ENCODE measurements at regions not wholly inside any gene's neighbourhood (a gene's known extent, or its start where the extent isn't known, plus 50 kb on each side); places are given as distances from the start of the nearest gene placed in this dataset.

- H3K23ac ChIP-seq (ENCODE audit: low read depth, low read length, poor library complexity), result no peak overlapping the region
- H3K79me1 ChIP-seq (ENCODE audit: low read depth, low read length), result no peaks in the 10 kb centered on the region
- no peak overlapping the region for H3K4me2 ChIP-seq (ENCODE audit: insufficient read depth, low read length, poor library complexity, severe bottlenecking)
- no peak overlapping the region for H3K14ac ChIP-seq (ENCODE audit: low read length)
- WGBS, 2 donors (ENCODE audit: extremely low coverage in 2 of 2, insufficient read length in 2 of 2, insufficient replicate concordance in 1 of 2), result no CpG with 5 or more reads among the region's 5 CpGs
- H3K4me1 ChIP-seq (ENCODE audit: control insufficient read depth in 2 of 2, insufficient read depth in 1 of 2, low read depth in 1 of 2, low read length in 2 of 2), result peaks cover 0 to 8% of the 10 kb centered on the region in 2 donors
- no peaks in the 10 kb centered on the region for H3K27me3 ChIP-seq (ENCODE audit: control insufficient read depth in 3 of 3, insufficient read depth in 3 of 3, low read depth in 1 of 3, low read length in 3 of 3)
- H2BK15ac ChIP-seq (ENCODE audit: low read length), result no peak overlapping the region
- no peak overlapping the region for H3K27ac ChIP-seq (replicated peaks; ENCODE audit: low read length)
- H4K91ac ChIP-seq (ENCODE audit: low read depth, low read length, poor library complexity), result no peak overlapping the region
- no peak overlapping the region for H3K18ac ChIP-seq (ENCODE audit: low read length)
- H3K9me3 ChIP-seq (replicated peaks in 1 of 2; ENCODE audit: control insufficient read depth in 2 of 2, insufficient read depth in 1 of 2, low read depth in 1 of 2, low read length in 2 of 2), result peaks cover 0 to 2% of the 10 kb centered on the region in 2 donors
- no peak overlapping the region for H3K9ac ChIP-seq (ENCODE audit: low read depth, low read length, poor library complexity)
- no peak overlapping the region for H4K8ac ChIP-seq (ENCODE audit: low read depth, low read length)
- no peak overlapping the region for H3K4ac ChIP-seq (ENCODE audit: low read length)
- DNase-seq (ENCODE audit: low spot score), result no peak
- no peak overlapping the region for H2BK12ac ChIP-seq (ENCODE audit: low read length)
- no peak overlapping the region for H2AFZ ChIP-seq (ENCODE audit: low read length)
- H2BK5ac ChIP-seq (ENCODE audit: low read length), result no peak overlapping the region
- H2AK5ac ChIP-seq (ENCODE audit: low read depth, low read length), result no peak overlapping the region
- no peak overlapping the region for H3K4me3 ChIP-seq (ENCODE audit: low read length in 2 of 2)
- no peak overlapping the region for H2BK120ac ChIP-seq (ENCODE audit: low read depth, low read length)
- H3K36me3 ChIP-seq (replicated peaks in 1 of 2; ENCODE audit: control insufficient read depth in 2 of 2, insufficient read depth in 2 of 2, low read length in 2 of 2), result no peaks in the 10 kb centered on the region
Measured at GRCh38 chr14:97444248-97444647, 647.1 kb downstream of the VRK1 start.

GRCh38 chr14:97445367-97445766 lies 648.2 kb downstream of the VRK1 start:
- WGBS, 2 donors (ENCODE audit: extremely low coverage in 2 of 2, insufficient read length in 2 of 2, insufficient replicate concordance in 1 of 2), result no CpG with 5 or more reads among the region's 7 CpGs
- H3K27ac ChIP-seq (replicated peaks; ENCODE audit: low read length), result no peak overlapping the region
- no peak overlapping the region for H3K4me3 ChIP-seq (ENCODE audit: low read length in 2 of 2)

GRCh38 chr14:97446087-97446486 lies 648.9 kb downstream of the VRK1 start:
- H3K9ac ChIP-seq (ENCODE audit: low read depth, low read length, poor library complexity), result no peak overlapping the region
- no peak overlapping the region for H2AK5ac ChIP-seq (ENCODE audit: low read depth, low read length)
- H2BK12ac ChIP-seq (ENCODE audit: low read length), result no peak overlapping the region
- H2AFZ ChIP-seq (ENCODE audit: low read length), result no peak overlapping the region
- no peaks in the 10 kb centered on the region for H3K79me1 ChIP-seq (ENCODE audit: low read depth, low read length)
- H3K4me1 ChIP-seq (ENCODE audit: control insufficient read depth in 2 of 2, insufficient read depth in 1 of 2, low read depth in 1 of 2, low read length in 2 of 2), result peaks cover 0 to 8% of the 10 kb centered on the region in 2 donors
- no peak overlapping the region for H3K23ac ChIP-seq (ENCODE audit: low read depth, low read length, poor library complexity)
- H3K4me2 ChIP-seq (ENCODE audit: insufficient read depth, low read length, poor library complexity, severe bottlenecking), result no peak overlapping the region
- H3K18ac ChIP-seq (ENCODE audit: low read length), result no peak overlapping the region
- H4K8ac ChIP-seq (ENCODE audit: low read depth, low read length), result no peak overlapping the region
- DNase-seq (ENCODE audit: low spot score), result no peak
- no peak overlapping the region for H3K4me3 ChIP-seq (ENCODE audit: low read length in 2 of 2)
- peak overlapping the region; percentile 21 for H2BK15ac ChIP-seq (ENCODE audit: low read length)
- H3K27me3 ChIP-seq (ENCODE audit: control insufficient read depth in 3 of 3, insufficient read depth in 3 of 3, low read depth in 1 of 3, low read length in 3 of 3), result no peaks in the 10 kb centered on the region
- H2BK5ac ChIP-seq (ENCODE audit: low read length), result no peak overlapping the region
- H3K27ac ChIP-seq (replicated peaks; ENCODE audit: low read length), result no peak overlapping the region
- no peak overlapping the region for H3K4ac ChIP-seq (ENCODE audit: low read length)
- no peak overlapping the region for H3K14ac ChIP-seq (ENCODE audit: low read length)
- H2BK120ac ChIP-seq (ENCODE audit: low read depth, low read length), result no peak overlapping the region
- no peaks in the 10 kb centered on the region for H3K36me3 ChIP-seq (replicated peaks in 1 of 2; ENCODE audit: control insufficient read depth in 2 of 2, insufficient read depth in 2 of 2, low read length in 2 of 2)
- no CpG with 5 or more reads among the region's 4 CpGs for WGBS, 2 donors (ENCODE audit: extremely low coverage in 2 of 2, insufficient read length in 2 of 2, insufficient replicate concordance in 1 of 2)
- peaks cover 0 to 2% of the 10 kb centered on the region in 2 donors for H3K9me3 ChIP-seq (replicated peaks in 1 of 2; ENCODE audit: control insufficient read depth in 2 of 2, insufficient read depth in 1 of 2, low read depth in 1 of 2, low read length in 2 of 2)
- H4K91ac ChIP-seq (ENCODE audit: low read depth, low read length, poor library complexity), result no peak overlapping the region

More at GRCh38 chr14:97445367-97445766, 648.2 kb downstream of the VRK1 start:
- Histone ChIP-seq H3K27me3 (ENCODE audit: control insufficient read depth in 3 of 3, insufficient read depth in 3 of 3, low read depth in 1 of 3, low read length in 3 of 3) (no peaks in the 10 kb centered on the region), H3K79me1 (ENCODE audit: low read depth, low read length) (no peaks in the 10 kb centered on the region), H3K23ac (ENCODE audit: low read depth, low read length, poor library complexity) (no peak overlapping the region), H4K8ac (ENCODE audit: low read depth, low read length) (no peak overlapping the region), H2BK15ac (ENCODE audit: low read length) (peak overlapping the region; percentile 21), H2AFZ (ENCODE audit: low read length) (no peak overlapping the region), H3K4ac (ENCODE audit: low read length) (no peak overlapping the region), H3K36me3 (replicated peaks in 1 of 2; ENCODE audit: control insufficient read depth in 2 of 2, insufficient read depth in 2 of 2, low read length in 2 of 2) (no peaks in the 10 kb centered on the region), H2AK5ac (ENCODE audit: low read depth, low read length) (peak overlapping the region; percentile 49), H3K4me1 (ENCODE audit: control insufficient read depth in 2 of 2, insufficient read depth in 1 of 2, low read depth in 1 of 2, low read length in 2 of 2) (peaks cover 0 to 8% of the 10 kb centered on the region in 2 donors), H2BK5ac (ENCODE audit: low read length) (peak overlapping the region; percentile 57), H3K4me2 (ENCODE audit: insufficient read depth, low read length, poor library complexity, severe bottlenecking) (no peak overlapping the region), H3K18ac (ENCODE audit: low read length) (peak overlapping the region; percentile 89), H3K14ac (ENCODE audit: low read length) (no peak overlapping the region), H4K91ac (ENCODE audit: low read depth, low read length, poor library complexity) (no peak overlapping the region), H2BK120ac (ENCODE audit: low read depth, low read length) (no peak overlapping the region), H3K9me3 (replicated peaks in 1 of 2; ENCODE audit: control insufficient read depth in 2 of 2, insufficient read depth in 1 of 2, low read depth in 1 of 2, low read length in 2 of 2) (peaks cover 0 to 2% of the 10 kb centered on the region in 2 donors), H2BK12ac (ENCODE audit: low read length) (no peak overlapping the region), H3K9ac (ENCODE audit: low read depth, low read length, poor library complexity) (no peak overlapping the region)
- no peak for DNase-seq (ENCODE audit: low spot score)

- Histone ChIP-seq H3K9me3 (replicated peaks in 1 of 2; ENCODE audit: control insufficient read depth in 2 of 2, insufficient read depth in 1 of 2, low read depth in 1 of 2, low read length in 2 of 2) (no peaks in the 10 kb centered on the region), H2BK15ac (ENCODE audit: low read length) (no peak overlapping the region), H3K27me3 (ENCODE audit: control insufficient read depth in 3 of 3, insufficient read depth in 3 of 3, low read depth in 1 of 3, low read length in 3 of 3) (peaks cover 0 to 3% (median 2%) of the 10 kb centered on the region in 3 experiments)
Measured at GRCh38 chr14:97452314-97452713, 655.1 kb downstream of the VRK1 start.

More at GRCh38 chr14:97452314-97452713, 655.1 kb downstream of the VRK1 start:
- Histone ChIP-seq H3K18ac (ENCODE audit: low read length) (no peak overlapping the region), H3K14ac (ENCODE audit: low read length) (no peak overlapping the region), H3K79me1 (ENCODE audit: low read depth, low read length) (no peaks in the 10 kb centered on the region), H3K4ac (ENCODE audit: low read length) (no peak overlapping the region), H2BK120ac (ENCODE audit: low read depth, low read length) (no peak overlapping the region), H2BK5ac (ENCODE audit: low read length) (no peak overlapping the region), H3K4me2 (ENCODE audit: insufficient read depth, low read length, poor library complexity, severe bottlenecking) (no peak overlapping the region), H3K4me1 (ENCODE audit: control insufficient read depth in 2 of 2, insufficient read depth in 1 of 2, low read depth in 1 of 2, low read length in 2 of 2) (no peaks in the 10 kb centered on the region), H4K91ac (ENCODE audit: low read depth, low read length, poor library complexity) (no peak overlapping the region), H2AK5ac (ENCODE audit: low read depth, low read length) (no peak overlapping the region), H3K9ac (ENCODE audit: low read depth, low read length, poor library complexity) (no peak overlapping the region), H3K27ac (replicated peaks; ENCODE audit: low read length) (no peak overlapping the region), H2BK12ac (ENCODE audit: low read length) (no peak overlapping the region), H3K23ac (ENCODE audit: low read depth, low read length, poor library complexity) (no peak overlapping the region), H3K4me3 (ENCODE audit: low read length in 2 of 2) (no peak overlapping the region), H3K36me3 (replicated peaks in 1 of 2; ENCODE audit: control insufficient read depth in 2 of 2, insufficient read depth in 2 of 2, low read length in 2 of 2) (no peaks in the 10 kb centered on the region), H4K8ac (ENCODE audit: low read depth, low read length) (no peak overlapping the region), H2AFZ (ENCODE audit: low read length) (no peak overlapping the region)
- no peak for DNase-seq (ENCODE audit: low spot score)
